GM18502 (cell line): ENCODE measurements at regions not wholly inside any gene's neighbourhood (a gene's known extent, or its start where the extent isn't known, plus 50 kb on each side); places are given as distances from the start of the nearest gene placed in this dataset.
A peak's percentile ranks its signal among the peaks of the same experiment; 100 is the strongest.
"Not testable (repeated sequence)": the region's sequence is repeated elsewhere in the genome, so short reads cannot be mapped to it uniquely, and the experiment has no call there.

ENCODE experiments used
- ATAC-seq: cut with Tn5 transposase; IDR thresholded peaks from one replicate; pipeline ENCODE4 v1.9.1; 2021; ENCODE audit warnings: mild to moderate bottlenecking; ENCODE audit not compliant: unreplicated experiment, poor library complexity

DNA sequence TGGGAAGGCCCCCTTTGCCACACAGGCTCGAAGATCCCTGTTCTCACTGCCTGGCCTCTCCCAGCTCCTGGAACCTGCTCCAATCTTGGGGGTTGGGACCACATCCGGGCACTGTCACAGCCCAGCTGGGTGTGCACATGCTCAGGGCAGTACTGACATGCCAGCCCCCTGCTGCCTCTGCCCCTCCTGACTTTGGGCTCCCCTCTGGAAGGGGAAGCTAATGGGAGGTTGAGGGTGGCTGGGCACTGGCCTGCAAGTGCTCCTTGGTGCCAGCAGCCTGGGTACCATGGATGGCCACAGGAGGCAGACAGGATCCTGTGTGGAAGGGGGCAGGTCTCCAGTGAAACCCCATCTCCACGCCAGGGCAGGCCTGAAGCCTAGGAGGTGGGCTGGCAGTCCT, 126.1 kb upstream of the NOL4 start:
- ATAC-seq: no peak

- no peak for ATAC-seq
Measured at GRCh38 chr18:34352385-34353163, 127.9 kb upstream of the NOL4 start.

DNA sequence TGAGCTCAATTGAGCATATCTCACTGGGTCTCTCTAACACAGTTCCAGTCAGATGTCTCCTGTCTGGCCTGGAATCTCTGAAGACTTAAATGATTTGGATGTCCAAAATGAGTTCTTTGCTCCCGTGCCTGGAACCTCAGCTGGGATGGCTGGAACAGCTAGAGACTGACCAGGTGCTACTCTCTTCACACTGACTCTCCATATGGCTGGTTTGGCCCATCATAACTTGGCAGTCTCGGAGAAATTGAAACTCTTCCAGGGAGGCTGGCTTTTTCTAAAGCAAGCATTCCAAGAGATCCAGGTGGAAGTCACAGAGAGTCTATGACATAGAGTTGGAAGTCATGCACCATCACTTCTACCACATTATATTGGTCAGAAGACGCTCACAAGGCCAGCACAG, 129.6 kb upstream of the NOL4 start:
- no peak for ATAC-seq

DNA sequence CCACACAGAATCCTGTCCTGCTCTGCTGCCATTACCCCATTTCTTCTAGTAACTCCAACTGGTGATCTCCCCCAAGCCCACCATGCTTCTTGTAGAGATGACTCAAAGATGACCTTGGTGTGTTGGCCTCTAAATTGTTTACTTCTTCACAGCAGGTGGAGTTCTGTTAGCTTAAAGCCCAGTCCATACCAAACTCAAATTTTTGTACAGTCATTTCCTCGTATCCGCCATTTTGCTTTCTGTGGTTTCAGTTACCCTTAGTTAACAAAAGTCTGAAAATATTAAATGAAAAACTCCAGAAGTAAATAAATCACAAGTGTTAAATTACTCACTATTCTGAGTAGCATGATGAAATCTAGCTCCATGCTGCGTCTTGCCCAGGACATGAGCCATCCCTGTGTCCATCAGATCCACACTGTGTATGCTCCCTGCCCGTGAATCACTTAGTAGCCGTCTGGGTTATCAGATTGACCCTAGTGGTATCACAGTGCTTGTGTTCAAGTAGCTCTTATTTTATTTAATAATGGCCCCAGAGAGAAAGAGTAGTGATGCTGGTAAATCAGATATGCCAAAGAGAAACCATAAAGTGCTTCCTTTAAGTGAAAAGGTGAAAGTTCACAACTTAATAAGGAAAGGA, 133.3 kb upstream of the NOL4 start:
- no peak for ATAC-seq

DNA sequence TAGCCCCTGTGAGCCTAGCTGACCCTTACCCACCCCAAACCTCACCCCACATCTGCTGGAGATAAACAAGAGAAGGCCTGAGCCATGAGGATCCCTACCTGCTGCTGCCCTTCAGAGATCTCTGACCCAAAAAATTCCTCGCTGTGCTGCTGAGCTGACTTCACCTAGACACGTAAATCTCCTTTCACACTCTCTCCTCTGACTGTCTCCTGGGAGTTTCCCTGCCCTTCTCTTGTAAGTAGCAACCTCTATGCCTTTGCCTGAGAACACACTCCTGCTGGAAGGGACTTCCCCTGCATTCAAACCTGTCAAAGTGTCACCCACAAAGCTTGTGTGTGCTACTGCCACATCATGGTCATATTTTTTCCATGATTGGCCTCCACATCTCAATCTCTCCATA, 134.2 kb upstream of the NOL4 start:
- ATAC-seq: peak; percentile 96

GRCh38 chr18:34364699-34365098, 140.0 kb upstream of the NOL4 start:
- ATAC-seq: no peak

DNA sequence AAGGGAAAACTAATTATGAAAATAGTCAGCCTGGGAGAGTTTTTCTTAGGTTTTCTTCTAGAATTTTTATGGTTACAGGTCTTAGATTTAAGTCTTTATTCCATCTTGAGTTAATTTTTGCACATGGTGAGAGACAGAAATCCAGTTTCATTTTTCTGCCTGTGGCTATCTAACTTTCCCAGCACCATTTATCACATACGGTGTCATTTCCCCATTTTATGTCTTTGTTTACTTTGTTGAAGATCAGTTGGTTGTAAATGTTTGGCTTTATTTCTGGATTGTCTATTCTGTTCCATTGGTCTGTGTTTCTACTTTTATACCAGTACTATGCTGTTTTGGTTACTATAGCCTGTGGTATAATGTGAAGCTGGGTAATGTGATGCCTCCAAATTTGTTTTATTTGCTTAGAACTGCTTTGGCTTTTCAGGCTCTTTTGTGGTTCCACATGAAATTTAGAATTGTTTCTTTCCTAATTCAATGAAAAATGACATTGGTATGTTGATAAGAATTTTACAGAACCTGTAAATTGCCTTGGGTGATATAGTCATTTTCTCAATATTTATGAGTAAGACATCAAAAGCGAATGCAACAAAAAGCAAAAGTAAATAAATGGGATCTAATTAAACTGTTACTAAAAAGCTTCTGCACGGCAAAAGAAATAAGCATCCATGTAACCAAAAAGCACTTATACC, 146.1 kb upstream of the NOL4 start:
- ATAC-seq: no peak

DNA sequence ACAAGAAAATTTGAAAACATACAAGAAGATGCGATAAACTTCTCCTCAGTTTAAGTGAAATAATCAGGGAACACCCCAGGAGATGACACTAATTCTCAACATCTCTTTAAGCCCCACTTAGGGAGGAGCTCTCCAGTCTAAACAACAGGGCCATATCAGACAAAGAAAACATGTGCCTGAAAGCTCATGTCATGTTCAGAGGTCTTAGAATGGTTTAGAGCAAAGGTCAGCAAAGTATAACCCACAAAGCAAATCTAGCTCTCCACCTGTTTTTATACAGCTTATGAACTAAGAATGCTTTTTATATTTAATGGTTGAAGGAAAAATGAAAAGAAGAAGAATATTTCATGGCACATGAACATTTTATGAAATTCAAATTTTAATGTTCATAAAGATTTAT, 155.6 kb upstream of the NOL4 start:
- ATAC-seq: no peak

- ATAC-seq: no peak
Measured at GRCh38 chr18:34385311-34385710, 160.6 kb upstream of the NOL4 start.

DNA sequence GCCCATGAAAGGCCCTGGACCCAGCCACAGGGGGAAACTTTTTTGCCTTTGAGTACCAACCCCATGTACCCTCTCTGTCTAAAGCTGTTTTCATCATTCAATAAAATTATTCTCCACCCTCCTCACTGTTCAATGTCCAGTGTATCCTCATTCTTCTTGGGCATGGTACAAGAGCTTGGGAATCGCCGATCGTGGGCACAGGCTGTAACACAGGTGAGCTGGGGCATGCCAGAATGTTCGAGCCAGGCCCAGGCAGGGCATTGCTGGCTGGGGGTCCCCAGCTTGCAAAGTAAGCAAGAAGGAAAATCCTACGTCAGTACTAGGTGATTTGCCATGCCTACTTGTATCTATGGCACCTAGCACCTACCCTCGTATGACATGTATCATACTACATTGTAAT, 162.1 kb upstream of the NOL4 start:
- no peak for ATAC-seq

GRCh38 chr18:34397286-34397896, 172.7 kb upstream of the NOL4 start:
- no peak for ATAC-seq

GRCh38 chr18:34399892-34400291, 175.2 kb upstream of the NOL4 start:
- no peak for ATAC-seq

DNA sequence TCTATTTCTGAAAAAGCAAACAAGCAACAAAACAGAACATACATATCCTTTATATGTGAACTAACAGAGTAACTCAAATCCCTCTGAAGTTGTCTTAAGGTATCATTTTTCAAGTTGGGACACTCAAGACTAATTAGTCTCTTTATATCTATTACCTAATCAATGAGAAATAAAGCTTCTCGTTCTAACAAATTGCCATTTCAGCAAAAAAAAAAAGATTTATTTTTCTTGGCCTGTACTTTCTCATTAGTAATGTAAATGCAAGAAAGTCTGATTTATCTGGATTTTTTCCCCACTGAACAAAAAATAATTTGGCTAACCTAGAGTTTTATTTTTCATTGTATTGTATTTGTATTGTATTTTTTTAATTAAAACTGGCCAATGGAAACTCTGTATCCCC, 176.1 kb upstream of the NOL4 start:
- ATAC-seq: no peak

- ATAC-seq: no peak
Measured at GRCh38 chr18:34401775-34402174, 177.1 kb upstream of the NOL4 start.

DNA sequence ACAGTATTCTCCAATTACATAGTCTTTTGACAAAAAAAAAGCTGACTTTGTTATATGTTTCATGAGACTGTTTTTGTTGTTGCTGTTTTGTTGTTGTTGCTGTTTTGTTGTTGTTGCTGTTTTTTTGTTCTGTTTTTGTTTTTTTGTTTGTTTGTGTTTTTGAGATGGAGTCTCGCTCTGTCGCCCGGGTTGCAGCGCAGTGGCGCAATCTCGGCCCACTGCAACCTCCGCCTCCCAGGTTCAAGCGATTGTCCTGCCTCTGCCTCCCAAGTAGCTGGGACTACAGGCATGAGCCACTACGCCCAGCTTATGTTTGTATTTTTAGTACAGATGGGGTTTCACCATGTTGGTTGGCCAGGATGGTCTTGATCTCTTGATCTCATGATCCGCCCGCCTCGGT, 182.8 kb upstream of the NOL4 start:
- ATAC-seq: not testable (repeated sequence)

- no peak for ATAC-seq
Measured at GRCh38 chr18:34411952-34412351, 187.2 kb upstream of the NOL4 start.

DNA sequence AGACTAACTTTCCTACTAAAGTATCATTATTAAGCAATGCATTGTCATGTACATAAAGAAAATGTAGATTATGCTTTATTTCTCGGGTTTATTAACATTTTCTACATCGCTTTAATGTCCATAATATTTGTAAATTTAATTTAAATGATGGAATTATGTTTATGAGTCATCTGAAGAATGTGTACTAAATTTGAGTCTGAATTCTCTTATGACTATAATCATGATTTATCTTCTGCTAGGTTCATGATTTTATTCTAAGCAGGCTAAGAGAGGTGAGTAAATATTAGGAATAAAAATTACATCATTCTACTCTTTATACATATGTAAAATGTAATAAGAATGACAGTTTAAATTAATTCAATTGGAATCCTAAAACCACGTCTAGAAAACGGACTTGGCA, 206.3 kb upstream of the NOL4 start:
- no peak for ATAC-seq

DNA sequence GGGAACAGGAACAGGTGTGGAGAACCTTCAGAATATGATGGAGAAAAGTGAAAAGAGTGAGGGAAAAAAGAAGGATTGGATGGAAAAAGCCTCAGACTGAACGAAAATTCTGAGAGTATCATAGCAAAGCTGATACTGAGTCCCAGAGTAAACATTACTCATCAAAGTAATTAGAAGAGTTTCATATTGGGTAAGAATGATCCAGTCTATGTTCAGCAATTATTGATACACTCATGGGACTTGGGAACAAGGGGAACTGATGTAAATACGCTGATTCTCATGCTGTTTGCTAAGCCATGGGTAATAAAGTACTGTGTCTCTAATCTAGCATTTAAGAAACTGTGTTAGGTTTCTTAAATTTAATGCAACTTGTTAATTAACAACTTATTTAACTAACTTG, 219.9 kb upstream of the NOL4 start:
- no peak for ATAC-seq

DNA sequence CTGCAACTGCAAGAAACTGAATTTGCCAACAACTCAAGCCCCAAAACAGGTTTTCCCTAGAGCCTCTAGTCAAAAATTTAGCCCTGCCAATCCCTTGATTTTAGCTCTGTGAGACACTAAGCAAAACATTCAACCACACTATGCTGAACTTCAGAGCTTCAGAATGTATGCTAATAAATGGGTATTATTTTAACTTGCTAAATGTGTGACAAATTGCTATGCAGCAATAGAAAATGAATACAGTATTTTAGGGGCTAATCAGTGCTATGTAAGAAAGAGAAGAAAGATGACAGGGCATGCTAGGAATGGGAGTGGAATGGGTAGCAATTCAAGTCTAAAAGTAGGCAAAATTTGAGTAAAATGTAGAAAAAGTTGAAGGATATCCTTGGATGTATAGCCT, 223.9 kb upstream of the NOL4 start:
- ATAC-seq: no peak

- ATAC-seq: no peak
Measured at GRCh38 chr18:34457761-34458160, 233.0 kb upstream of the NOL4 start.

- no peak for ATAC-seq
Measured at GRCh38 chr18:34458410-34458977, 233.8 kb upstream of the NOL4 start.
